HG02610 (cell line): ENCODE measurements at regions not wholly inside any gene's neighbourhood (a gene's known extent, or its start where the extent isn't known, plus 50 kb on each side); places are given as distances from the start of the nearest gene placed in this dataset.
"Not testable (repeated sequence)": the region's sequence is repeated elsewhere in the genome, so short reads cannot be mapped to it uniquely, and the experiment has no call there.

ENCODE experiments used
- ATAC-seq: cut with Tn5 transposase; IDR thresholded peaks from one replicate; pipeline ENCODE4 v1.9.1; 2021; ENCODE audit warnings: mild to moderate bottlenecking, moderate library complexity; ENCODE audit not compliant: unreplicated experiment

DNA sequence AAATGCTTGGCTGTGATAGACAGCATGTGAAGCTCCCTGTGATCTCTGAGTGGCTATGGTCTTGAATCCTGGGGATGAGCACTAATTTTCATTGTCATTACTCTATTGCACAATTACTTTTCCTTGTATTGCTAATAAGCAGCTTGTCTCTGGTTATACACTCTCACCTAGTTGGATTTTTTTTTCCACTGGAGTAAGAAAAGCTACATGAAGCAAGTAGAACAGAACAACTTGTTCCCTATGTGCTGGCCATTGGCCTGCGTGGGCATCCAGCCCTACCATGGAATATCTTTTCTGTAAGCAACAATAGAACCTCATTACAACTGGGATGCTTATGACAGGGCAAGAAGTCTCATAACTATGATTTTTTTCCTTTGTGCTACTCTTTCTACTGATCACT lies 807.4 kb downstream of the TNS3 start:
- no peak for ATAC-seq

DNA sequence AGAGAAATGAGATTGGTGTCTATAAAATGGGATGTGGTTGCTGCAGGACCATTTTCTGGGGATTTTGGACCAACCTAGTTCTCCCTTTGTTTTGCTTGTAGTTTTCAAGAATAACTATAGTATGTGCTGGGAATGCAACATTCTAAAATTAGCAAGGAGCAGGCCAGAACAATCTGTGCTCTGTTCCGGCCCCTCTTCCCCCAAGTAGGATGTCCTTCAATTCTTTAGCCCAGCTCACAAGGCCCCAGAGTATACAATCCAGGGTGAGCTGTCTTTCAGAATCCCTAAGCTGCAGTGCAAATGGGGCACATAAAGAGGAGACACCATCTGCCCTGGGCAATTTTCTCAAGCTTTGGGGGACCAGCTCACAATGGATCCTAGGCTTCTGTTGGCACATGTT lies 809.1 kb downstream of the TNS3 start:
- ATAC-seq = no peak

DNA sequence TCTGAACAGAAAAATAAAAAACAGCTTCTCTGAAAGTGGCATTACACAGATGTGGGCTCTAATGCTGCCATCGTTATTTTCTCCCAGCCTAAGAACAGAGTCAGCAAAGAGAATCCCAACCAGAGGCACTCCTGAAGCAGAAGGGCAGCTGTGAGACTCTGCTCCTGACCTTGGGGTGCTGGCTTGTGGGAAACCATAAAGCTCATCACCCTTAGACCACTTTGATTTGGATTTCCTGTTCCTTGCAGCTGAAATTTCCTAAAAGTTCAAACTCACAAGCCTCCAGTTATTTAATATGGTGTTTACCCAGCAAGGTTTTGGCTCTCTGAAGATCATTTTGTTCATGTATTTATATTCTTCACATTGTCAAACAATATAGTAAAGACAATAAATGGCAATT lies 814.8 kb downstream of the TNS3 start:
- no peak for ATAC-seq

DNA sequence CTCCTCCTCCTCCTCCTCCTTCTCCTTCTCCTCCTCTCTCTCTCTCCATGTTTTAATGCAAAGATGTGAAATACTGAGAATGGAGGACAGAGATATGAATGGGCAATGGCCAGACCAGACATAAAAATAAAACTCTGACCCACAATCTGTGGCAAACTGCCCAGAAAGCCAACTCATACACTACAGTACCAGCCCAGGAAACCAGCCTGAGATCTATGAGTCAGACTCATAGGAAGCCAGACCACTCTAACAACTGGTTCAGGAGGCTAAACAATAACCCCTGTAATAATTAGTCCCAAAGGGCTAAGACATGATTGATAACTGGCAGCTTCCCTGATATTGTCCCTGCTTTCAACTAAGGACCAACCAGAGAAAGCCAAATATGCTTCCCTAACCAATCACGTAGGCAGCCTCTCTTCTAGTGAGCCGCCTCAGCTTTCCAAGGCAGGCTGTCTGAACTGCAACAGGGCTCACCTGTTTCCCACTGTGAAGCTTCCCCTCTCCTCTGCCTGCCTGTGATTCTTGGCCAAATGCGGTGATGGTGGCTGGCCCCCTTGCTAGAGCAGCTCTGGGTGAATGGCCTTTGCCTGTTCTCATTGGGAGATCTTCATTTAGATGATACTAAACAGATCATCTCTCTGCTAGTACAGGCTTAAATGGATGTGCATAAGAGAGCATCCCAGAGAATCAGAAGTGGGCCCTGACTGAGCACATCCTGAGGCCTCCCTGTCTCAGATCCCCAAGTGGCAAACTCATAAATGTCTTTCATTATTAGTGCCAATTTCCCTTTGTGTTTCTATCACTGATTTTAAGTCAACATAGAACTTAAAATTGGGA lies 817.6 kb downstream of the TNS3 start:
- ATAC-seq = no peak

DNA sequence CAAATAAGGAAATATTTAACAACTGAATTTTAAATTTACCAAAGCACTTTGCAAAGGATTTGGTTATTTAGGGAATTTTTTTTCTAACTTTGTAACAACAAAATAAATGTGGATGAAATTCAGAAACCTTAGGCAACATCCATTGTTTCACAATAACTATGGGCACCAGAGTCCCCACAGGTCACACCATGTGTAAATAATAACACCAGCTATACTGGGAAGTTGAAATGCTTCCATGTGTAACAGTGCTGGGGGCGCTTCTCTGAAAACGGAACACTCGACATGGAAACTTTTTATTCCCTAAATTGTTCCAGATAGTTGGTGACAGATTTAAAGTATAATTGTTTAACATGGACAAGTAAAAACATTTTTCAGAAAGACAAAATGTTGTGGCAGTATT lies 818.6 kb downstream of the TNS3 start:
- ATAC-seq = no peak

DNA sequence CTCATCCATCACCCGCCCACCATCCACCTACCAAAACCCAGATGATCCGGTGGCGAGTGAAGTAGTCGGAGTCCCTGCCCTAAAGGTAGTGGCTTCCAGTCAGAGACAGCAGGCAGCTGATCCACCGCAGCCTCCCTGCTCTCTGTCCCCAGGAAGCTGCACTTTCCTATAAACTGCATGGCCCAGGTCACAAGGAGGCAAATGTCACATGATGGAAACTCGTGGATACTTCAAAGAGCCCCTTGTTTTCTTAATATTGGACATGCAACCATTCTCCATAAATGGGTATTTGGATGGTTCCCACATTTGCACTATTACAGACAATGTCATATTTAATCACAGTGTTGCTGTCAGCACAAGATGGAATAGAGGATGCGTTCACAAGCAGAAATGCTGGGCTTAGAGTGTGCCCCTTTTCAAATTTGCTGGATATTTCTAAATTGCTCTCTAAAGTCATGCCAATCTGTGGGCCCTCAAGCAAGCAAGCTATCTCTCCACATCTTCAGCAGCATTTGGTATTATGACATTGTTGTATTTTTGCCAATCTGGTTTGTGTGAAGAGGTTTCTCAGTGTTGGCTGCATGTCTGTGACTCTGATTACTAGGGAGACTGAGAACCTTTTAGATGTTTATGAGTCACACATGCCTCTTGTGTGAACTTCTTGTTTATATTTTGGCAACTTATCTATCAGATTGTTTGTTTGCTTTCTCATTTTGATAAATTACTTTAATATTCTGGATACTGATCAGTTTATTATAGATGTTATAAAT lies 822.0 kb downstream of the TNS3 start:
- no peak for ATAC-seq

DNA sequence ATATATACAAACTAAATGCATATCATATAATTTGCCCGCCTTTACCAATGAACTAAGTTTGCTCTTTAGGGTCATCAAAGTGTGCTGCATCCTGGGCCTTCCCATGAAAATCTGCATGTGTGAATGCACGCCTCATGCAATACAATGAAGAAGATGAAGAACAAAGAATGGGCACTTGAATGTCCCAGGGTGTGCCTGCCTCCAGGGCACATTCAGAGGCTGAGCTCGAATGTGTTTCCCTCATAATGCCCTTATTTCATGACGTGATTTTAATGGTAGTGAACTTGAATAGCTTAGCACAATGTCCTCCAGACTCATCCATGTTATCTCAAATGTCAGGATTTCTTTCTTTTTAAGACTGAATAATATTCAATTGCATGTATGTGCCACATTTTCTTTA lies 824.9 kb downstream of the TNS3 start:
- no peak for ATAC-seq

DNA sequence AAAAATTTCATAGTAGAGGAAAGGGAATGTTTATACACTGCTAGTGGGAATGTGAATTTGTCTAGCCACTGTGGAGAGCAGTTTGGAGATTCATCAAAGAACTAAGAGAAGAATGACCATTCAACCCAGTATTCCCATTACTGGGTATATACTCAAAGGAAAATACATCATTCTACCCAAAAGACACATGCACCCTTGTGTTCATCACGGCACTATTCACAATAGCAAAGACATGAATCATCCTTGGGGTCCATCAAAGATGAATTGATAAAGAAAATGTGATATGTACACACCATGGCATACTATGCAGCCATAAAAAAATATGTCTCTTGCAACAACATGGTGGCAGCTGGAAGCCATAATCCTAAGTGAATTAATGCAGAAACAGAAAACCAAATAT lies 825.7 kb downstream of the TNS3 start:
- ATAC-seq = no peak

DNA sequence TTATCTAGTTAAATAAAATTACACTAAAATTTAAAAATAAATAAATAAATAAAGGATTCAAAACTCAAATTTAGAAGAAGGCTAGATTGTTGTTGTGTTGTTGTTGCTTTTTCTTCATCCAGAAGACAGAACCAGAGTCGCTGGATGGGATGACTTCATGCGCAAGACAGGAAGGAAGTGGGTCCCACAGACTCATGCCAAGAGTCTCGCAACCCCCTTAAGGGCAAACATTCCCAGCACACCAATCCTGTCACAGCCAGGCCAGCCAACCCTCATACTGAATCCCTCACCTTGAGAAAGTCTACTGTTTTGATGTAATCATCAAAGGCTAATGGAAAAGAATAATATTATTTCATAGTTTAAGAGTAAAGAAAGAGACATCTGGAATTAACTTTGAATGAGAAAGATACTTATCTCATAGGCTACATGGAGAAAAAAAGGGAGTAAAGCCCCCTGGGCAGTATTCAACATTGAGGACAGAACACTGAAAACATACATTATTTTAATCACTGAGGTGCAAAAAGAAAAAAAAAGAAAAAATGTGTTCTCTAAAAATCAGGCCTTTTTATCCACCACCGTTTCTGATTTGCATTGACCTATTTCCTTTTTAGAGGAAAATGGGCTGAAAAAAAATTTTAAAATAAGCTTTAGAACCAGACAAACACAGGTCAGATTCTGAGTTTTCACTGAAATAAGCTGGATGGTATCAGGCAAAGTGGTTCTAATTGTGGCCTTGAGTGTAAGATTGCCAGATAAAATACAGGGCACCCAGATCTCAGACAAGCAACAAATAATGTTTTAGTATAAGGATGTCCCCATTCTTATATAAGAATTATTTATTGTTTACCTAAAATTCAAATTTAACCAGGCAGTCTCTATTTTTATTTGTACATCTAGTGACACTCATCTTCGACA lies 826.5 kb downstream of the TNS3 start:
- ATAC-seq = no peak

DNA sequence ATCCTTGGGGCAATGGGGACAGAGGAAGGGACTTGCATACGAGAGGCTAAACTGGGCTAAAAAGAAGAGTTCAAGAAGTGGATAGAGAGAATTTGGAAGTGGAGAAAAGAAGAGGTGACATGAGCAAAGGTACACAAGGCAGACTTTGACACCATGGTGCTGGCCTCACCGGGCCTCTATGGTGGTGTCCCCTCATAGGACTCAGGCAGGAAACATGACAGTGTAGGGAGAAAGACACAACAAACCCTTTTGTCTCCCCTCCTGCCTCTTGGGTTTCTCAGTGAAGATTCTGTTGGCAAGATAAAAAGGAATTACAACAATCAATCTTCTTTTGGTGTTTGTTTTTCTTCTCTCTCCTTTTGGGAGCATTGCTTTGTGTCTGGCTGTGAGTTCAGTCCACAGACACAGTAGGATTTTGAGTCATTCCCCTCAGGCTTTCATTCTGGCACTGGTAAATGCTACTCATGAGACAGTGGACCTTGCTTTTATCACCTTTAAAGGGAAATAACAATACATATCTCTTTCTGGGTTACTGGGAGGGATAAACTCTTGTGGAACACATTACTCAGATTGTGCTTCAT lies 827.7 kb downstream of the TNS3 start:
- ATAC-seq = no peak

DNA sequence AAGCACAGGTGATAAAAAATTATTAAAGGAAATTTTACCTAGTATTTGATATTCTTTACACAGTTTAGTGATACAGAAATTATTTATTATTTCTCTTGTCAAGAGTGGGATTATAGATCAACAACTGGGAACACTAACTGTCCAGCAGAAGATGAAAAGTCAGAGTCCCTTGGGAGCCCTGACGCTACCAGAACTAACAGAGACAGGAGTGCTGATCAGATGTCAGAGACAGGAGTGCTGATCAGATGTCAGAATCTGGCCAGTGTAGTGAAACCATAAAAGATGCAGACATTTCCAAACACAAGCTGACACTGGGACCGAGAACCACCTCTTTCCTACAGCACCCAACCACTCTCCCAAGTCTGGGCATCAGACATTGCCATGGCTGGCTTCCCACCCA lies 828.2 kb downstream of the TNS3 start:
- no peak for ATAC-seq

DNA sequence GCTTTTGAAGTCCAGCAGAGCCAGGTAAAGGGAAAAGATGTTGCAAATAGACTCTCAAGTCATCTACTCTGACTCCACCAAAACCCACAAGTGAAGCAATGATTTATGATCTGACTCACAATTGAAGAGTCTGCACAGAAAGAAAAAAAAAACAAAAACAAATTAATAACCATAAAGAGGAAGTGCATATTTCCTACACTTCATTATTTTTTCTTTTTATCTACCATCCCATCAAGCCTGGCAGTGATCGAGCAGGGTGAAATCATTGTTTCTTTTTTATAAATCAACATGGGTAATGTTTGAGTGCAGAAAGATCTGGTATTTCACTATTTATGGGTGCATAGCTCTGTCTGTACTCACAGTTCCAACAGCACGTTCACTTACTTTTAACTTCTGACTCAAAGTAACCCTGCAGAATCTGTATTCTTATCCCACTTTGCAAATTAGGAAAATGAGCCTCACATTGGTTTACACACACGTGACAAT lies 829.0 kb downstream of the TNS3 start:
- no peak for ATAC-seq

DNA sequence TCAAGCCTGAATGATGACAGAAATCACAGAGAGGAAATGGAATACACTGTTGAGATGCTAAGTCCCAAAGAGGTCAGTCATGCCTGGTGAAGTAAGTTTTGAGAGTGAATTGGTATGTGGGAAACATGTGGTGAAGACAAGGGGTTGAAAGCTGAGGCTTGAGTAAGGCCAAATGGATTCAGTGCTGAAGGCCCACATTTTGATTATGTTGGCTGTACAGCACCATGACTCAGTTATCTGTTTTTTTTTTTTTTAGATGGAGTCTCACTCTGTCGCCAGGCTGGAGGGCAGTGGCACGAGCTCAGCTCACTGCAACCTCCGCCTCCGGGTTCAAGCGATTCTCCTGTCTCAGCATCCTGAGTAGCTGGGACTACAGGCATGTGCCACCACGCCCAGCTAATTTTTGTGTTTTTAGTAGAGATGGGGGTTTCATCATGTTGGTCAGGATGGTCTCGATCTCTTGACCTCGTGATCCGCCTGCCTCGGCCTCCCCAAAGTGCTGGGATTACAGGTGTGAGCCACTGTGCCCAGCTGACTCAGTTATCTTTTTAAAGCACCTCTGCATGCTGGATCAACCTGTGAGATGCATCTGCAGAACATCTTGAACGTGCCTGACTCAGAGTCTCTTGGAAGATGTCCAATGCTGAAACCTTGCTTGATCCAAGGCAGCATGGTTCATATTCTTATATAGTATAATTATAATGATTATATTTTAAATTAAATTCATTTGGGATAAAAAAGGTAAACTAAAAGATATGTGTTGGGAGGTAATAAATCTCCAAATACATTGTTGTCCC lies 829.8 kb downstream of the TNS3 start:
- not testable (repeated sequence) for ATAC-seq

DNA sequence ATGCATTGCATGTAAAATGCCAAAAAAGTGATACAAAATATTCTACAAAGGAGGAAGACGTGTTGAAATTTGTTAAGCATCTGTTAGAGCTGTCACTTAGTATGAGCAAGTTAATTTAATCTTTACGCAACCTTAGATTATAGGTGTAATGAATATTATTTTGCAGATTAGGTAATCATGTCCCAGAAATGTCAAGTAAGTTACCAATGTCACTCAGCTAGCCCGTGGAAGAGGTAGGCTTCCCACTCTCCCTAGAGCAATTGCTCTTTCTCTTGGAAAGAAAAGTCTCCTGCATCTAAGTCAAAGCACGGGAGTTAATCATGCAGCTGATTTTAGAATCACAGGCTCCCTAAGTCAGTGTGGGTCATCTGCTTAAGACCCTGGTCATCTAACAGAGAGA lies 830.4 kb upstream of the IGFBP3 start:
- no peak for ATAC-seq

DNA sequence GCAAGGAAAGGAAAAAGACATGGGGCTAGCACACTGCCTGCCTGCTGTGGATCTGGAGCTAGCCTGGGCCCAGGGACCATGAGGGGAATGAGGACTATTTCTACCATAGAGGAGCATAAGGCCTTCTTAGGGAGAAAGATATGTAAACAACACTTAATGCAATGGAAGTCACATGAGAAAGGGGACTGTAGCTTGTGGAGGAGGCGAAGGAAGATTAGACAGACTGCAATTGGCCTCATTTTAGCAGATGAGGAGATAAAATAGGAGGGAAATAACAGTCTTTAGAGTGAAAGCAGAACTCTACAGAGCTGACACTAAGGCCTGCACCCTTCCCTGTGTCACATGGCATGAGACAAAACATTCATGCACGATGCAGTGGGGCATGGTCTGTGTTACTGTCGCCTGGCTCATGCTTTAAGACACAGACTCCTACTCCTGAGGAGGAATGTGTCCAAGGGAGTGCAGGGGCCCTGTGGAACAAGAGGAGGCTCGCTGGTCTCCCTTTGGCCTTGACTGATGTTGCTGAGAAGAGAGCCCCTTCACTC lies 829.3 kb upstream of the IGFBP3 start:
- no peak for ATAC-seq

DNA sequence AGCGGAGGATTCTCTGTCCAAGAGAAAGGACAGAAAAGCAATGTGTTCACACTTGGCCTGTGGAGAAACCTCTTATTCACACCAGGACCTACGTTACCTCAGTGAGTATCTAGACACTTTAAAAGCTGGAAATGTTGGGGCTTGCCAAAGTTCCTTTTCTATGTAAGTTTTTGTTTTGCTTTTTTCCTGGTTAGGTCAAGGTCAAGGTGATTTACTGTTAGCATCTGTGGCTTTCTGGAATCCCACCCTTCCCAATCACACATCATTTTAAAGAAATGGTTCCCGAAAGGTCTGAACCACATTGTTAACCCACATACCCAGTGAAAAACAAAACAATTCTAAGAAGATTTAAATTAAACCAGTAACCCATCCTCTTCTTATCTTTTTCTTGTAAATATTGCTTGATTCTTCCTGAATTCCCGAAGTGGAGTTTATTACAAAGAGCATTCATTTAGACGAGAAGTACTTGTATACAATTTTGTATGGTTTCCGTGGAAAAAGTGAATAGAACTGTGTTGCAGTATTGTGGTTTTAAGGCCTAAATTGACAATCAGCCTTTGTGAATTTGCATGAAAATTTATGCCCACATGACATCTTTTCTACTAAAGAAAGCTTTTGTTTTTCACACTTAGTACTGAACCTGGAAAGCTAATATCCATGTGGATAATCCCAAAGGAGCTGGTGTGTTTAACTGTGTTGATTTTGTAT lies 827.0 kb upstream of the IGFBP3 start:
- ATAC-seq = no peak

DNA sequence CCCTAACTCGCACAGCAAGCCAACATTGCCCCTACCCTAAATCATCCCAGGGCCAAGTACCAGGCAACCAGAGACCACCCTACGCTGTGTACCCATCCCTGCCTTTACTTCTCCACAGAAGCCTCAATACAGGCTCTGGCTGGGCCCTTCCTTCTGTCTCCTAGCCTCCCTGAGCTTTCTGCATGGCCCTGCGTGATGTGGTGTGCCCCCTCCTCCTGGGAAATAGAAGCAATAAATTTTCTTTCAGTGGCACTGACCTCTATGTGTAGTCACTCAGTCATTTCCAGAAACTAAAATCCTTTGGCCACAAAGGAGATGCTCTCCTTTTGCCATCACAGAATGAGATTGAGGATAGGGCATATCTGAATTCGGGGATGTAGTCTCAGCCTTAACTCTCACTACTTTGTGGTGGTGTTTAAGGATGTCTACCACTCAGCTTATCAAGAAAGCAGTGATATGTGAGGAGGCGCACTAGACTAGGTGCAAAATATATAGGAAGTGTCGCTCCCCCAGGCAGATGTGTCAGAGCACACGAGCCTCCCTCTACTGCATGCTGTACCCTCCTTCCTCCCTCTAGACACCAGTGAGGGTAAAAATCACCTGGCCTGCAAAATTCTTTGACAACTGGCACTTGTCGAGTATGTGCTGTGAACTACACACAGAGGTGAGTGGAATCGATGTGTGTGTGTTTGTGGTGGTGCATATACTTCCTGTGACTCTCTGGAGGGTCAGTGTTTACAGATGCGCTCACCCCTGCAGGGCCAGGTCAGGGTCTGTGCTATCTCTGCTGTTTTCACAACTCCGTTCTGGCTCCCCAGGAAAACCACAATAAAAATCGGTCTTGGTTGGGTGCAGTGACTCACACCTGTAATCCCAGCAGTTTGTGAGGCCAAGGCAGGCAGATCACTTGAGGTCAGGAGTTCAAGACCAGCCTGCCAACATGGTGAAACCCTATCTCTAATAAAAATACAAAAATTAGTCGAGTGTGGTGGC lies 825.9 kb upstream of the IGFBP3 start:
- no peak for ATAC-seq

DNA sequence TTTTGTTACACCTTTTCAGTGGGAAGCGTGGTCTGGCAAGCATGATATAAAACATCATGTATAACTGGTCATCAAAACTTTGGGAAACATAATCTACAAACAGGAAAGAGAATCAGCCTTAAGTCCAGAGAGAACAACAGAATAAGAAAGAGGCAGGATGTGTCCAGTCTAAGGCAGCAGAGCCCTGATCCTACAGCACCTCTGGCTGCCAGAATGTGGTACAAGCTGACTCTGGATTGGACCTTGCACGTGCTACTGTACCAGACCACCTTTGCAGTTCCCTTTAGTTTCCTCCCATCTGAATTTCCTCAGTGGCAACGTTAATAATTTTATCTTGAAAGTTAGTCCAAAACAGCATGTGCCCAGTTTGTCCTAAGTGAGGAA lies 824.6 kb upstream of the IGFBP3 start:
- no peak for ATAC-seq
